ENCODE measurements at regions not wholly inside any gene's neighbourhood (a gene's known extent, or its start where the extent isn't known, plus 50 kb on each side); places are given as distances from the start of the nearest gene placed in this dataset.

- intact Hi-C loops (cut with micrococcal nuclease): no loop called here
- Histone ChIP-seq H2BK120ac (ENCODE audit: low read depth, low read length) (no peak overlapping the region), H4K91ac (ENCODE audit: insufficient read depth, low read depth, low read length) (no peak overlapping the region), H3K27me3 (ENCODE audit: control insufficient read depth, insufficient read depth, low read length) (no peaks in the 10 kb centered on the region), H2AK5ac (ENCODE audit: low read depth, low read length) (no peak overlapping the region), H3K23ac (ENCODE audit: low read depth, low read length) (no peak overlapping the region), H3K4me1 (ENCODE audit: control insufficient read depth, insufficient read depth, low read length) (no peaks in the 10 kb centered on the region), H3K36me3 (ENCODE audit: control insufficient read depth, insufficient read depth, low read length) (no peaks in the 10 kb centered on the region), H3K79me1 (ENCODE audit: low read depth in 1 of 2, low read length in 2 of 2) (no peaks in the 10 kb centered on the region), H3K14ac (replicated peaks; ENCODE audit: low read depth, low read length) (no peak overlapping the region), H4K8ac (ENCODE audit: low read depth in 2 of 2, low read length in 2 of 2) (no peak overlapping the region), H3K56ac (ENCODE audit: extremely low read depth, insufficient read depth, low read length) (no peak overlapping the region), H3K4me2 (ENCODE audit: low read depth, low read length) (no peak overlapping the region), H4K20me1 (ENCODE audit: insufficient read depth, low read length) (no peaks in the 10 kb centered on the region), H4K5ac (ENCODE audit: low read depth, low read length) (no peak overlapping the region), H2BK15ac (ENCODE audit: low read depth, low read length) (no peak overlapping the region), H3K4ac (ENCODE audit: low read depth, low read length) (no peak overlapping the region), H3K9me1 (ENCODE audit: insufficient read depth, low read length) (no peaks in the 10 kb centered on the region), H2BK20ac (ENCODE audit: low read depth, low read length) (no peak overlapping the region), H2AK9ac (replicated peaks; ENCODE audit: low read depth, low read length, poor library complexity) (no peak overlapping the region), H3K4me3 (ENCODE audit: insufficient read depth, low read depth, low read length) (no peak overlapping the region), H3K27ac (ENCODE audit: insufficient read depth, low read length) (no peak overlapping the region), H2AFZ (replicated peaks; ENCODE audit: low read length, poor library complexity) (no peak overlapping the region), H2BK5ac (ENCODE audit: low read depth, low read length, poor library complexity, severe bottlenecking) (no peak overlapping the region), H3K9me3 (ENCODE audit: control insufficient read depth, insufficient read depth, low read length) (peaks cover 35% of the 10 kb centered on the region), H3K9ac (ENCODE audit: low read depth, low read length) (no peak overlapping the region), H3K18ac (ENCODE audit: low read depth, low read length) (no peak overlapping the region)
- ATAC-seq (ENCODE audit: low read depth): no peak
- BruUV-seq (replicated peaks): no TSS peak
- DNase-seq: no peak
- in situ Hi-C loops (cut with MboI; ENCODE audit: low sequenced_read_pairs): no loop called here
- ChIA-PET POLR2A (ENCODE audit: unreplicated experiment) (no interaction called here), CTCF (no interaction called here)
- dilution Hi-C loops (cut with HindIII; ENCODE audit: low sequenced_read_pairs, unreplicated experiment): no loop called here
- 69% methylated on average over 9 of the region's 31 CpGs; no CpG with 5 or more reads in 1 of the 2 experiments for WGBS, 2 experiments (ENCODE audit: extremely low coverage in 2 of 2, insufficient read length in 1 of 2)
- TF ChIP-seq RFX5 (IDR thresholded peaks at IDR 0.05; ENCODE audit: low read depth, low read length) (no peak), POLR2A (IDR thresholded peaks at IDR 0.05; ENCODE audit: low read depth, low read length) (no peak), CEBPB (IDR thresholded peaks at IDR 0.05; ENCODE audit: low read depth, low read length) (no peak), RAD21 (IDR thresholded peaks at IDR 0.05; ENCODE audit: low read length) (no peak), MXI1 (IDR thresholded peaks at IDR 0.05; ENCODE audit: borderline replicate concordance, low read depth, low read length) (no peak), BHLHE40 (IDR thresholded peaks at IDR 0.05; ENCODE audit: low read depth, low read length) (no peak), ELK1 (IDR thresholded peaks at IDR 0.05; ENCODE audit: borderline replicate concordance, low read depth, low read length) (no peak), NFE2L2 (IDR thresholded peaks at IDR 0.05; ENCODE audit: low read depth, low read length) (no peak), SMC3 (IDR thresholded peaks at IDR 0.05; ENCODE audit: low read depth, low read length) (no peak), CHD1 (IDR thresholded peaks at IDR 0.05; ENCODE audit: low read depth, low read length) (no peak), MAFK (IDR thresholded peaks at IDR 0.05; ENCODE audit: low read depth, low read length) (no peak), RCOR1 (IDR thresholded peaks at IDR 0.05; ENCODE audit: insufficient replicate concordance, low read length) (no peak), MAZ (IDR thresholded peaks at IDR 0.05; ENCODE audit: borderline replicate concordance, low read depth, low read length) (no peak), FOS (IDR thresholded peaks at IDR 0.05; ENCODE audit: low read depth, low read length) (no peak)
- TF ChIP-seq, protein P1, sequence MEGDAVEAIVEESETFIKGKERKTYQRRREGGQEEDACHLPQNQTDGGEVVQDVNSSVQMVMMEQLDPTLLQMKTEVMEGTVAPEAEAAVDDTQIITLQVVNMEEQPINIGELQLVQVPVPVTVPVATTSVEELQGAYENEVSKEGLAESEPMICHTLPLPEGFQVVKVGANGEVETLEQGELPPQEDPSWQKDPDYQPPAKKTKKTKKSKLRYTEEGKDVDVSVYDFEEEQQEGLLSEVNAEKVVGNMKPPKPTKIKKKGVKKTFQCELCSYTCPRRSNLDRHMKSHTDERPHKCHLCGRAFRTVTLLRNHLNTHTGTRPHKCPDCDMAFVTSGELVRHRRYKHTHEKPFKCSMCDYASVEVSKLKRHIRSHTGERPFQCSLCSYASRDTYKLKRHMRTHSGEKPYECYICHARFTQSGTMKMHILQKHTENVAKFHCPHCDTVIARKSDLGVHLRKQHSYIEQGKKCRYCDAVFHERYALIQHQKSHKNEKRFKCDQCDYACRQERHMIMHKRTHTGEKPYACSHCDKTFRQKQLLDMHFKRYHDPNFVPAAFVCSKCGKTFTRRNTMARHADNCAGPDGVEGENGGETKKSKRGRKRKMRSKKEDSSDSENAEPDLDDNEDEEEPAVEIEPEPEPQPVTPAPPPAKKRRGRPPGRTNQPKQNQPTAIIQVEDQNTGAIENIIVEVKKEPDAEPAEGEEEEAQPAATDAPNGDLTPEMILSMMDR (conservative IDR thresholded peaks at IDR 0.05; ENCODE audit: low read depth, low read length): no peak
- TF ChIP-seq, protein P2, sequence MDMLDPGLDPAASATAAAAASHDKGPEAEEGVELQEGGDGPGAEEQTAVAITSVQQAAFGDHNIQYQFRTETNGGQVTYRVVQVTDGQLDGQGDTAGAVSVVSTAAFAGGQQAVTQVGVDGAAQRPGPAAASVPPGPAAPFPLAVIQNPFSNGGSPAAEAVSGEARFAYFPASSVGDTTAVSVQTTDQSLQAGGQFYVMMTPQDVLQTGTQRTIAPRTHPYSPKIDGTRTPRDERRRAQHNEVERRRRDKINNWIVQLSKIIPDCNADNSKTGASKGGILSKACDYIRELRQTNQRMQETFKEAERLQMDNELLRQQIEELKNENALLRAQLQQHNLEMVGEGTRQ (IDR thresholded peaks at IDR 0.05; ENCODE audit: low read depth, low read length): no peak
Measured at GRCh38 chr12:131458931-131459772, 251.7 kb upstream of the SFSWAP start.

All from IMR-90 (cell line).